GM23248 (cell line): ENCODE measurements at regions not wholly inside any gene's neighbourhood (a gene's known extent, or its start where the extent isn't known, plus 50 kb on each side); places are given as distances from the start of the nearest gene placed in this dataset.

Source experiments
- EZH2 ChIP-seq: fragments of 200-600 bp; sonication (generic); IDR thresholded peaks from 2 replicates; pipeline ENCODE4 v1.6.1; 2018; ENCODE audit warnings: antibody characterized with exemption, mild to moderate bottlenecking; ENCODE audit not compliant: insufficient read depth, poor library complexity, severe bottlenecking
- EZH2phosphoT487 ChIP-seq: fragments of 200-600 bp; sonication (generic); IDR thresholded peaks from 2 replicates; pipeline ENCODE4 v1.6.1; 2018; ENCODE audit warnings: antibody characterized with exemption, moderate library complexity, mild to moderate bottlenecking, low read depth; ENCODE audit not compliant: insufficient read depth

- TF ChIP-seq EZH2 = no peak
- TF ChIP-seq EZH2phosphoT487 = no peak
These were observed 124.4 kb downstream of the SEC23IP start for GRCh38 chr10:120016906-120017305.
